ENCODE measurements at regions not wholly inside any gene's neighbourhood (a gene's known extent, or its start where the extent isn't known, plus 50 kb on each side); places are given as distances from the start of the nearest gene placed in this dataset.

- Histone ChIP-seq H3K4me1 (replicated peaks) (no peaks in the 10 kb centered on the region), H3K27me3 (replicated peaks; ENCODE audit: insufficient read depth) (no peaks in the 10 kb centered on the region), H3K27ac (no peak overlapping the region), H3K4me3 (no peak overlapping the region), H3K9me3 (no peaks in the 10 kb centered on the region), H3K36me3 (no peaks in the 10 kb centered on the region)
- DNase-seq (ENCODE audit: low spot score): no peak
- TF ChIP-seq, protein P1, sequence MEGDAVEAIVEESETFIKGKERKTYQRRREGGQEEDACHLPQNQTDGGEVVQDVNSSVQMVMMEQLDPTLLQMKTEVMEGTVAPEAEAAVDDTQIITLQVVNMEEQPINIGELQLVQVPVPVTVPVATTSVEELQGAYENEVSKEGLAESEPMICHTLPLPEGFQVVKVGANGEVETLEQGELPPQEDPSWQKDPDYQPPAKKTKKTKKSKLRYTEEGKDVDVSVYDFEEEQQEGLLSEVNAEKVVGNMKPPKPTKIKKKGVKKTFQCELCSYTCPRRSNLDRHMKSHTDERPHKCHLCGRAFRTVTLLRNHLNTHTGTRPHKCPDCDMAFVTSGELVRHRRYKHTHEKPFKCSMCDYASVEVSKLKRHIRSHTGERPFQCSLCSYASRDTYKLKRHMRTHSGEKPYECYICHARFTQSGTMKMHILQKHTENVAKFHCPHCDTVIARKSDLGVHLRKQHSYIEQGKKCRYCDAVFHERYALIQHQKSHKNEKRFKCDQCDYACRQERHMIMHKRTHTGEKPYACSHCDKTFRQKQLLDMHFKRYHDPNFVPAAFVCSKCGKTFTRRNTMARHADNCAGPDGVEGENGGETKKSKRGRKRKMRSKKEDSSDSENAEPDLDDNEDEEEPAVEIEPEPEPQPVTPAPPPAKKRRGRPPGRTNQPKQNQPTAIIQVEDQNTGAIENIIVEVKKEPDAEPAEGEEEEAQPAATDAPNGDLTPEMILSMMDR (IDR thresholded peaks at IDR 0.05): no peak
- TF ChIP-seq POLR2A (IDR thresholded peaks at IDR 0.05): no peak
- TF ChIP-seq POLR2AphosphoS5 (IDR thresholded peaks at IDR 0.05): no peak
- intact Hi-C loops (cut with DNase I): no loop called here
Observed at GRCh38 chr1:237975376-237975775, 84.7 kb upstream of the ZP4 start.

GRCh38 chr1:237972186-237972585, 81.5 kb upstream of the ZP4 start:
- WGBS: 85% methylated on average over 4 of the region's 4 CpGs
- Histone ChIP-seq H3K4me1 (replicated peaks) (no peaks in the 10 kb centered on the region), H3K4me3 (no peak overlapping the region), H3K9me3 (no peaks in the 10 kb centered on the region), H3K27me3 (replicated peaks; ENCODE audit: insufficient read depth) (no peaks in the 10 kb centered on the region), H3K27ac (no peak overlapping the region), H3K36me3 (no peaks in the 10 kb centered on the region)
- no peak for DNase-seq (ENCODE audit: low spot score)
- intact Hi-C loops (cut with DNase I): no loop called here
- TF ChIP-seq, protein P1 (IDR thresholded peaks at IDR 0.05): no peak
- no peak for TF ChIP-seq POLR2AphosphoS5 (IDR thresholded peaks at IDR 0.05)
- no peak for TF ChIP-seq POLR2A (IDR thresholded peaks at IDR 0.05)

DNA sequence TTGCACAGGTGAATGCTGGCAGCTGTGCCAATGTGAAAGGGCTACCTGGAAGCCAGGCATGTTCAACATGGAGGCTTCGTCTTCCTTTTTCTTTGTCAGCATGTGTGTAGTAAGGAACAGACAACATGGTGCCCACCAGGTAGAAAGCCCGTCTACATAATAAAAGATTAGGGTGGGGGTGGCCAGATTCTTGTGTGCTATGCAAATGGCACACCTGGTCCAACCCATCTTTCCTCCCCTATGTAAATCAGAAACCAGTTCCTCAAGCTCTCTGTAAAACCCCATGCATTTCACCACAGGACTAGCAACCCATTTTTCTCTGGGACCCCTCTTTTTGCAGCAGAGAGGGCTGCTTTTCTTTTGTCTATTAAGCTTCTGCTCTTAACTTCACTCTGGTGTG, 72.3 kb upstream of the ZP4 start:
- Histone ChIP-seq H3K4me3 (no peak overlapping the region), H3K4me1 (replicated peaks) (no peaks in the 10 kb centered on the region), H3K36me3 (no peaks in the 10 kb centered on the region), H3K27ac (no peak overlapping the region), H3K27me3 (replicated peaks; ENCODE audit: insufficient read depth) (no peaks in the 10 kb centered on the region), H3K9me3 (no peaks in the 10 kb centered on the region)
- WGBS: 85% methylated on average over 2 of the region's 2 CpGs
- no peak for DNase-seq (ENCODE audit: low spot score)
- TF ChIP-seq POLR2AphosphoS5 (IDR thresholded peaks at IDR 0.05) (no peak), POLR2A (IDR thresholded peaks at IDR 0.05) (no peak)
- TF ChIP-seq, protein P1 (IDR thresholded peaks at IDR 0.05): no peak
- intact Hi-C loops (cut with DNase I): no loop called here

DNA sequence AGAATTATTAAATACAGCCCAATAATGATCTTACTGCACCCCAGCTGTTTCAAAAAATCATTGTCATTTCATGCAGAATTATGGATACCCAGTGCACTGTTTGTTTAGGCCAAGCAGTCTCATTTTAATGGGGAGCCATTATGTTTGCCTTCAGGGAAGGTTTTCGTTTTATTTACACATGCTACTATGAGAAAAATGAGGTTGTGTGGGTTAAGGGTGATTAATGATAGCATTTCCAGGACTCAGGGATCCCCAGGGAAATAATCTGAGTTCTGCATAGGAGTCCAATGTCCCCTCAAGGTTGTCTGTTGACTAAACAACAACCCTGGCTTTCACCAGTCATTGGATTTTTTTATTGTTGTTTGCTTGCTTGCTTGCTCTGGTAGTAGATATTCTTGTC, 71.0 kb upstream of the ZP4 start:
- 32% methylated on average over 1 of the region's 1 CpG for WGBS
- TF ChIP-seq POLR2AphosphoS5 (IDR thresholded peaks at IDR 0.05) (no peak), POLR2A (IDR thresholded peaks at IDR 0.05) (no peak)
- TF ChIP-seq, protein P1 (IDR thresholded peaks at IDR 0.05): no peak
- no peaks in the 10 kb centered on the region for H3K36me3 ChIP-seq
- intact Hi-C loops (cut with DNase I): no loop called here
- no peak overlapping the region for H3K4me3 ChIP-seq
- H3K9me3 ChIP-seq: no peaks in the 10 kb centered on the region
- no peaks in the 10 kb centered on the region for H3K27me3 ChIP-seq (replicated peaks; ENCODE audit: insufficient read depth)
- H3K4me1 ChIP-seq (replicated peaks): no peaks in the 10 kb centered on the region
- H3K27ac ChIP-seq: no peak overlapping the region
- no peak for DNase-seq (ENCODE audit: low spot score)

DNA sequence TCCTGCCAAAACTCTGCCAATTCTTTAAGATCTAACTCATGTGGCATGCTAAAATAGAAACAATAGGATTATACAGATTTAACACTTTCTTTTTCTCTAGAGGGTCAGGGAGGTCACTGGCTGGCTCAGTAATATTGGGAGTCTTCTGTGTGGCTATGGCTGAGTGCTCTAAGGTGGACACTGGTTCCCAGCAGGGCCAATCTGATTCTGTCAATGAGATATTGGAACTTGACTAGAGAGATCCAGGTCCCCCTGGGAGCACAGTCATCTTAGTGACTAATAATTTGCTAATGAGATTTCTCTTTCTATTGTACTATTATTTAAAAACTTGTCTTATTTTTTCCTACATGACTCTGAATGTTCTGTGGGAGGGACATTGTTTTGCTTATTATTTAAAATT, 69.1 kb upstream of the ZP4 start:
- intact Hi-C loops (cut with DNase I): no loop called here
- no peaks in the 10 kb centered on the region for H3K27me3 ChIP-seq (replicated peaks; ENCODE audit: insufficient read depth)
- H3K36me3 ChIP-seq: no peaks in the 10 kb centered on the region

More for the DNA sequence above, 69.1 kb upstream of the ZP4 start:
- Histone ChIP-seq H3K4me3 (no peak overlapping the region), H3K27ac (no peak overlapping the region), H3K9me3 (no peaks in the 10 kb centered on the region), H3K4me1 (replicated peaks) (no peaks in the 10 kb centered on the region)
- TF ChIP-seq POLR2AphosphoS5 (IDR thresholded peaks at IDR 0.05) (no peak), POLR2A (IDR thresholded peaks at IDR 0.05) (no peak)
- TF ChIP-seq, protein P1 (IDR thresholded peaks at IDR 0.05): no peak
- DNase-seq (ENCODE audit: low spot score): no peak
